Left ventricle myocardium superior (tissue), 1 donor: ENCODE measurements at regions not wholly inside any gene's neighbourhood (a gene's known extent, or its start where the extent isn't known, plus 50 kb on each side); places are given as distances from the start of the nearest gene placed in this dataset.

Source experiments
- ATAC-seq: fragments of 200-7000 bp; cut with Tn5 transposase; one replicate; pipeline ENCODE4 v1.9.1; 2020; ENCODE audit warnings: mild to moderate bottlenecking, moderate library complexity
- DNase-seq: peaks from one replicate; pipeline ENCODE4 v3.0.0-alpha.2; 2020
- intact Hi-C: fragments of 100-400 bp; cut with micrococcal nuclease; formaldehyde crosslinking; loops from one replicate; pipeline ENCODE4 v1.11.0; 2022
- donor health status: DM: no; HTN: yes; CAD: no; lungs with severe emphysema.

DNA sequence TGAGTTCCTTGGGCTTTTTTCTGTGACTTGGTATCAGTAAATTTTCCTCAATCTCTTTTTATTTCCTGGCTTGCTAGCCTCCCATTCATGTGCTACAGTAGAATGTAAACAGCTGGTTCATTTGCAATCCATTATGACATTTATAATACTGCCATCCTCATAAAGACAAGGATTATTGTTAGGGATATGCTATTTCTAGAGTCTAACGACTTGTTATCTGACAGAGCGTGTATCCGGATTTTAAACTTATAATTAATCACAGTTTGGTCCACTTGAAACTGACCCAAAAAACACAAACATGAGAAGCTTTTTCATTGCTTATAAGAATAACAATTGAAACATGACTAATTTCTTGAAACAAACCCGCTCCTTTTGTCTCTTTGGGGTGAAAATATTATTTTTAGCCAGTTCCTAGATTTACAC, 585.8 kb downstream of the TLE4 start:
- ATAC-seq (no peak), DNase-seq (no peak)
- intact Hi-C loops: no loop called here

DNA sequence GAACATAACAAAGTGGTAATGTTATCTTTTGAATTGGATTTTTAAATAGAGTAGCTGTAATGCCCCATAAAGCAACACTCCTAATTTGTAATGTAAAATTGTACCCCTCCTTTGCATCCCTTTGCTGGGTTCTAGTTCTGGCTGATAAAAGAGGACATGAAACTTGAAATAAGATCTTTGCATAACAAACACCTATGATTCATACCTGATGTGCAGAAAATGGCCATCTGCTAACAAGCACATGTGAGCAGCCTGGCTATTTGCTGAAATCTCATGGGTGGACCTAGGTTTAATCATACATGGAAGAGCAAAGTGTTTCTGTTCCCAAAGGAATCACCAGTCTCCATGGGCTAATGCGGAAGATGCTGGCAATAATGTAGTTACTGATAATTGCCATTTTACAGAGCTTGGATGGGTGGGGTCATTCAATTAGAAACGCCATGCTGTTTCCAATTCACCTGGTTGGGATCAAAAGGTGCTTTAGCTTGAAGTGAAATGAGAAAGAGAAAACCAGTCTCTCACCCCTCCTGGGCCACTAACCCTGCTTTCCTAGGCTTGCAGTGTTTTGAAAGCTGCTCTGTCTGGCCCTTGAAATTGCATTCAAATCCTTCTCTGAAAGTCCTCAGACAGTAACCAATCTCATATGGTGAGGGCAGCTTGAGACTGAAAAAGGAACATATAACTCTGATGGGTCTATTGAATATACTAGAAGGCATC, 585.1 kb downstream of the TLE4 start:
- intact Hi-C loops: no loop called here

DNA sequence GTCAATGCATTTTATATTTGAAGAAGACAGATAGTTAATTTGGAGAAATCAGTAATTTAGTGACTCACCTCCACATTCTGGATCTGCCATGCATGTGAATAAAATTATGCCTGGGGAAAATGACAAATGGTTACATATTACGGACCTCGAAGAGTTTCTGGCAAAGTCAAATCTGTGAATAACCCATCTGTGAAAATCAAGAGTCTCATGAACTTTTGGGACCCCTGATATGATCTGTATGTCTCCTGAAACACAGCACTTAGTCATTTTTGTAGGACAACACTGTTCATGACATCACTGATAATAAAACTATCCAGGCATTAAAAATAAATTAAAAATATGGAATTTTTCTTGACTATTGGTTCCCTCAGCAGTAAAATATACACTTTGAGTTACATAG, 584.5 kb downstream of the TLE4 start:
- ATAC-seq (no peak), DNase-seq (no peak)
- intact Hi-C loops: no loop called here

More for the DNA sequence above, 585.1 kb downstream of the TLE4 start:
- ATAC-seq: no peak
- no peak for DNase-seq

DNA sequence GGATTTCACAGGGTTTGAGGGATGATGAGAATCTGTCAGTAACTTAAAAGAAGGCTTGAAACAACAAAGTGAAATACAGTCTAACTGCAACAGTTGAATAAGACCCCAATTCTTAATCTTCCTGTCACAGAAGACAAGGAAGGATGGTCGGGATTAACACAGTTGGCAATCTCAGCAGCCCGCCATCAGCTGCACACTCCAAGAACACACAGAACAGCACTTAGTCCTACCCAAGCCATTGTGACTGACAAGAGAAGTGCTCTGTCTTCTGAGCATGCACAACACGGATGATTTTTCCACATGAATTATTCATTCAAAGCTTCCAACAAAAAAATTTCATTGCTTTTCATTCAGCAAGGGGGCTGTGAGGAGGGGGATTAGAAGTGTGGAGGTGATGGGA, 576.1 kb downstream of the TLE4 start:
- intact Hi-C loops: no loop called here
- DNase-seq (no peak), ATAC-seq (no peak)

DNA sequence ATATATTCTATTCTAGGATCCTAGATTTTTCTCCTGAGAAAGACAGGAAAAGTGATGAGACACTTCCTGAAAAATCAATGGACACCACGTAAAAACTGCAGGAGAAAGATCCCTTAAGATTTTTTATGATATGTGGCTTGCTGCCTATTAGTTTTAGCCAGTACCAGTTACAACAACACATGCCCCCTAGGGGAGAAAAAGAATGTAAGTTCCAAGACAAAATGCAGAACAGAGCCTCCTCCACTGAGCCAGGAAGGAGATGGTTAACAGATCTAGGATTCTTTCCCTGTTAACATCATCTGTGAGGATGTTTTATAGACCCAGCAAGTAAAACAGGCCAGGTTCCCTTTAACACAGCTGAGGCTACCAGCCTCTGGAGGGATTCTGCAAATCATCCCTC, 574.7 kb downstream of the TLE4 start:
- no peak for DNase-seq
- no peak for ATAC-seq
- intact Hi-C loops: no loop called here

DNA sequence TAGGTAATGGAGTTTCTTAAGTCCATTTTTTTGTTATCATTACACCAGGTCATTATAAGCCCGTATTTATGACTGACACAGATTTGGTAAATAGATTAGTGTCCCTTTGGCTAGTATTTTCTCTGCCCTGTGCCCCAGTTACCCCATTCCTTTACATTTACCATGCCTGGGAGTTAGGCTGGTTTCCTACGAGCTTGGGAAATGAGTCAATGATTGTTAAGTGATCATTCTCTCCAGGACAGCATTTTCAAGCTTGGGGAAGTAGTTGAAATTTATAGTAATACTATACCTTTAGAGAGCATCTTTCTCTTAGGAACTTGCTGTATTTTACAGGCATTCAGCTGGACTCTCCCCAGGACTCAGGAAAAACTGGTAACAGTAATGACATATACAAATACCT, 573.1 kb downstream of the TLE4 start:
- intact Hi-C loops: no loop called here
- ATAC-seq (no peak), DNase-seq (no peak)

DNA sequence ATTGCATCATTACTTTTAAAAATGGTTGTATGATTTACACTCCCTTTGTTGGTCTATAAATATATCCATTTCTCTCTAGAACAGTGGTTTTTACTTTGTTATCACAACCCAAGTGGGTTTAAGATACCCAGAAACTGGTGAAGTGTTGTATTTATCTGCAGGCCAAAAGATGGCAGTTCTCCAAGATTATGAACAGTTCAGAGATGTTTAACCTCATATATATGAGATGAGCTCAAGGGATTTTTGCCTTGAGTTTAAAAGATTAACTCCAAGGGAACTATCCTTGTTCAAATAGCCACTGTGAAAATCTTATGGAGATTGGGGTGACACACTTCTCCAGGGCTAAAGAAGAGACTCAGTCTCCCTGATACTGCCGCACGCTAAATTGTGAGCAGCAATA, 572.6 kb downstream of the TLE4 start:
- DNase-seq (no peak), ATAC-seq (no peak)
- intact Hi-C loops: no loop called here

DNA sequence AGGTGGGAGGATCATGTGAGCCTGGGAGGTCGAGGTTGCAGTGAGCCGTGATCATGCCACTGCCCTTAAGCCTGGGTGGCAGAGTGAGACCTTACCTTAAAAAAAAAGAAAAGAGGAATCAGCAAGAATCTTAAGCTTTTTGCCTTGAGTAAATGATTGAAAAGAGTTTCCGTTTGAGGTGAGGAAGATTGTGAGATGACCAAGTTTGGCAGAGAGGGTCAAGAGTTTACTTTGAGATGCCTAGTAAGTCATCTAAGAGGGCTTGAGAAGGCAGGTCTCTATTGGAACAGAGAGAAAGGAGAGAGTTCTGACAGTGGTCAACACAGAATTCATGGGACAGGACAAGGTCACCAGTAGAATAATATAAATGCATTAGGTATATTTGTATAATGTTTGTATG, 572.1 kb downstream of the TLE4 start:
- ATAC-seq: no peak
- DNase-seq: no peak
- intact Hi-C loops: no loop called here

DNA sequence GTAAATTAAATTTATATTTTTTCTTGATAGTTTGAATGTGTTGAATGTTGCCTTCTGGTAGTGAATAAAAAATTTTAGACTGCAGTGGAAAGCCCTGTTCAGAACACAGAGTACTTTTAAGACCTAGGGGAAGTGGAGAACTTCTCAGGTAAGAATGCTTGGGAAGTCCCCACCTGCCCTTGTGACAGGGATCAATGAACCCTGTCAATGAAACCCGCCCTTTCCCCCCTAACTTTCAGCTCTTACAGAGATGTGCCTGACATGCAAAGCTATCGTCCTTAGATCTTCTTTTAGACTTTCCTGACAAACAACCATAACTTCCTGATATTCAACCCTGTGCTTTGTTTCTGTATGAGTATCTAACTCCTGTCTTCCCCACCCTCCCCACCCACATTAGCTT, 562.7 kb downstream of the TLE4 start:
- intact Hi-C loops: no loop called here
- no peak for ATAC-seq
- DNase-seq: no peak

DNA sequence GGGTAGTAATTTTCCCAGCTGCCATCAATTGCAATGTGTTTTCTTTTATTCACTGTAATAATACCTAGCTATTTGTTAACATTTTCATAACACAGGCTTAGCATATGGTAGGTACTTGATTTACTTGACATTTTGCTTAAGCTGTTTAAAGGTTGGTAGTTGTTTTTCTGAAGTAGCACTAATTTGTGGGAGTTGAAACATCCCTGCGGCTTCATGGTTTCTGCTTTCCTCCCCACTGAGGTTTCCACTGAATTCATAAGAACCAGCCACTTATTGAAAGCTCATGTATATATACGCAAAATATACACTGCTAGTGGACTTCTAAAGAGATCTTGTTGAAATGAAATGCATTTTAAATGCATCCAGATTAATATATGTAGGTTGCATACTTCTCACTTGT, 559.9 kb downstream of the TLE4 start:
- DNase-seq (no peak), ATAC-seq (no peak)
- intact Hi-C loops: no loop called here

DNA sequence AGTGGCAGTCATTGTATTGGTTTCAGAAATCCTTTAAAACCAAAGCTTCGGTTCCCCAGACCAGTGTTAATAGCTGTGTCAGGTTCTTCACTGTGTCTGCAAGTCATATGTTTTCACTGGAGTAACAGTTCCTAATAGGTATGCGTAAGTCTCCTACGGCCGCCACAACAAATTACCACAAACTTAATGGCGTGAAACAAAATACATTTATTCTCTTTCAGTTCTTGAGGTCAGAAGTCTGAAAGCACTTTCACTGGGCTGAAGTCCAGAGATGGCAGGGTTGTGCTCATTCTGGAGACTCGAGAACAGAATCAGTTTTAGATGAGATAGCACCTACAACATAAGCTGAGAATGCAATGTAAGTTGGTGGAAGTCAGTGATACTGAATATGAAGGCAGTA, 556.2 kb downstream of the TLE4 start:
- no peak for DNase-seq
- no peak for ATAC-seq
- intact Hi-C loops: no loop called here

DNA sequence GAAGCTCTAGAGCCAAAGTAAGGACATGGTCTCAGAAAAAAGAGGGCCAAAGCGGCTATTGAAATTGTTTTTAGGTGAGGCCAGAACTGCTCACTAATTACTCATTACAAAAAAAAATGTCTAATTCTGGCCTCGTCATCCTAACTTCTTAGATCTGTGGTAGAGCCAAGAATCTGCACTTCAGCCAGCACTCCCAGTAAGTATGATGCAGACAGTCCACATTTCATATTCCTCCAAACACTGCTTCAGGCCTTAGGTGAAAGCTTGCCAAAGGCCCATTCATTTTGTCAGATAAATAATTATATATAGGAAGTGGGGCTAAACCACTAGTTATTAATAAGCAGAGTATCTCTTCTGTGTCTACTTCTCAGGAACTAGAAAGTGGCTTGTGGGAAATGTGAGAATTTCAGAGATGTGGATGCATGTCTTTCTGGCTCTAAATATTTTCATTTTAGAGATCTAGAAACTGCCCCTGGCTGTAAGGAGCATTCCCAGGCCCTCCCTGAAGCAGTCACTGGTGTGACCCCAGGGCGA, 554.0 kb downstream of the TLE4 start:
- DNase-seq (no peak), ATAC-seq (no peak)
- intact Hi-C loops: no loop called here

DNA sequence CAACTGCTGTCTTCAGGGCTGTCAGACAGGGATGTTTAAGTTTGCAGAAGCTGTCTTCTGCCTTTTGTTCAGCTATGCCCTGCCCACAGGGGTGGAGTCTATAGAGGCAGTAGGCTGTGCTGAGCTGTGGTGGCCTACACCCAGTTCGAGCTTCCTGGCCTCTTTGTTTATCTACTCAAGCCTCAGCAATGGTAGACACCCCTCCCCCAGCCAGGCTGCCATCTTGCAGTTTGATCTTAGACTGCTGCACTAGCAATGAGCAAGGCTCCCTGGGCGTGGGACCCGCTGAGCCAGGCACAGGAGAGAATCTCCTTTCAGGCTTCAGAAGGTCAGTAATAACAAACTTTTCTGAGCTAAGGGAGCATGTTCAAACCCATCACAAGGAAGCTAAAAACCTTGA, 545.3 kb downstream of the TLE4 start:
- DNase-seq (no peak), ATAC-seq (no peak)
- intact Hi-C loops: no loop called here

DNA sequence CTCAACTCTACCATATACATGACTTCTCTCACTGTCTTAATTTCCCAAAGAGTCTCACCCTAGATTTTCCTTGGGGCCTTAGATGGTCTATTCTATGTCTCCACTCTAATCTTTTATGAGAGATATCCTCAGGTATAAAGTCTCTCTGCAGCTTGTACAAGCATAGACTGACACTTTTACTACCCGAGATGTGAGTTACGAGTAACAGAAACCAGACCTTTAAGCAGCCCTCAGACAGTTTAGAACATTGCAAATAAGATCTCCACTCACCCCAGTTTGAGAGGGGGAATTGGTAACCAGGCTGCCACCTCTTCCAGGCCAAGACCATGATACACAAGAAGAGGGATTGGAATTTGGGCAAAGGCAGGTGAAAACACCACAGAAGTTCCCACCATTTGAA, 542.5 kb downstream of the TLE4 start:
- DNase-seq: no peak
- ATAC-seq: no peak
- intact Hi-C loops: no loop called here

DNA sequence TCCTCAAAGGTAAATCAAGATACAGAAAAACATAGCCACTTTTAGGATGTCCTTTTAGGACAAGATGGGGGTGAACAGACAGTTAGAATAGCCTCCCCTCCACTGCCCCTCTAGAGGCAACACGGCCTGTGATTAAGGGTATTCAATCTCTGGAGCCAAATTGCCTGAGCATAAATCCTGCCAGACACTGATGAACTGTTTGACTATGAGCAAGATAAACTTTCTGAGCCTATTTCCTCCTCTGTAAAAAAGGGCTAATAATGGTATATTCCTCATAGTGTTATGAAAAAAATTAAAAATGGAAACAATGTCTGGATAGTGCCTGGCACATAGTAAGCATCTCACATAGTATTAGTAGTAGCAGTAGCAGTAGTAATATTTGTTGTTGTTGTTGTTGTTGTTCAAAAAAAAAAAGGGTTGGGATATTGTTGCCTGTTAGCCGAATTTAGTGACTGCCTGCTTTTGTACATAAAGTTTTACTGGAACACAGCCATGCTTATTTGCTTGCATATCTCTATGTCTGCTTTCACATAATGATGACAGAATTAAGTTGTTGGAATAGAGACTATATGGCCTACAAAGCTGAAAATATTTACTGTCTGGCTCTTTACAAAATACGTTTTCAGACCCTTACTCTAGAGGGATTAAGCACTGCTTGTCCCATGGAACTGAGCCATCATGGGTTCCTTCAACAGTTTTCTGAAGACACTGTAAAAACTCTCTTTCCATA, 536.3 kb downstream of the TLE4 start:
- ATAC-seq: no peak
- intact Hi-C loops: no loop called here
- DNase-seq: no peak

DNA sequence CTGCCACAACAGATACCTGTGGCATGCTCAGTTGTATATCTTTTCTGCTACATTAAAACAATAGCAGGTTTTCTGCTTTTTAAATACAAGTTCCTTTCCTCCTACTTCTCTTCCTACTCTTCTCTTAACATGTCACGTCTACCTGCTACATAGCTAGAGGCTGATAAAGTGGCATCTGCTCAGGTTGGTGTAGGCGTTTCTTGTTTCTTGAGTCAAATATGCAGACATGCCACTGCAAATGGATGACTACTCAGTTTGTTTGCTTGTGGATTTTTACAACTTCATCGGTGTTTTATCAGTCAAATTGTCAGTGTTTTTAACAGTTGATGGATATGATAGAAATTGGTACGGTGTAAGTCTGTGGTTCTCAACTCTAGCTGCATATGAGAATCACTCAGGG, 525.7 kb downstream of the TLE4 start:
- no peak for DNase-seq
- intact Hi-C loops: no loop called here
- no peak for ATAC-seq

DNA sequence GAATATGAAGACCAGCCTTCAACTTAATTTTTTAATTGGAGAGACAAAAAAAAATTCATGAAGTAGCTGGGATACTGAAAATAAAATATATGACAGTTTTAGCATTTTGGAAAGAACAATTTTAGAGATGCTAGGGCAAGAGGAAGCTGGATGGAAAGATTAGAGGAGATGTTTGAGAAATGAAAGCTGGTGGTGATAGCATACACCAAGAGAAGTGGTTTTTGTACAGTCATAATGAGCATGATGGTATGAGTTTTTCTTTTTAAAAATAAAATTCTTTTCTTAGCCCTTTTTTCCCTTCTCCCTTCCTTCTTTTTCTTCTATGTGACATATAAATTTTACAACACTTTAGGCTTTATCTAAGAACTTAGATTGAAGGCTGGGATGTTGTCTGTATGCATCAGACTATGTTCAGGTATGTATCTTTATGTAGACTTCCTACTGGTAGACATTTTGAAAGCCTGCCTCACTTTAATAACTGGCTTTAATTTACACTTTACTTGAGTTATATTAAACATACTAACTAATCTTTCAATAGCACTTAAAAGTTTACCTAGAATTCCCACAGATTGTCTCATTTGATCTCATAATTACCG, 522.5 kb downstream of the TLE4 start:
- intact Hi-C loops: no loop called here
- no peak for DNase-seq
- ATAC-seq: no peak

DNA sequence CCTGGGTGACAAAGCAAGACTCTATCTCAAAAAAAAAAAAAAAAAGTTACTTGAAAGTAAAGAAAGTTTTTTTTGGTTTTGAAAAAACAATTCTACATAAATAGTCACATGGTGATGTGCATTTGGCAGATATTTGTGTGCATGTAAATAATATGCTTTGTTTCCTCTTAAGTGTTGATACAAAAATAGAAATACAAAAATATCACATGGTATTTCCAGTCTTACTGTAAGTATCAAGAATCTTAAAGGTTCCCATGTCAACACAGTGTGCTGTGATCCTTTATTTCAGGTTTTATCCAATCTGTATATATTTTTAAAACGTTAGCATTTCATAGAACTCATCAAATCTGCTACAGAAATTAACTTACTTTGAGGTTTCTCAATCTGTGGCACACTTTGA, 521.9 kb downstream of the TLE4 start:
- DNase-seq: no peak
- no peak for ATAC-seq
- intact Hi-C loops: no loop called here

DNA sequence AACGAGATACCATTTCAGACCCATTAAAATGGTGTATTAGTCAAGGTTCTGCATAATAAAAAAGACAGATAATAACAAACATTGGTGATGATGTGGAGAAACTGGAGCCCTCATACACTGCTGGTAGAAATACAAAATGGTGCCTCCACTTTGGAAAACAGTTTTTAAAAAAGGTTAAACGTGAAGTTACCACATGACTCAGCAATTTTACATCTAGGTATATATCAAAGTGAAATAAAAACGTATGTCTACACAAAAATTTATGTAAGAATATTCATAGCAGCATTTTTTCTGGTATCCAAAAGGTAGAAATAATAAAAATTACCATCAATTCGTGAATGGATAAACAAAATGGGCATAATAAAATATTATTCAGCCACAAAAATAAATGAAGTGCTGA, 519.8 kb downstream of the TLE4 start:
- intact Hi-C loops: no loop called here
- ATAC-seq: no peak
- DNase-seq: no peak

DNA sequence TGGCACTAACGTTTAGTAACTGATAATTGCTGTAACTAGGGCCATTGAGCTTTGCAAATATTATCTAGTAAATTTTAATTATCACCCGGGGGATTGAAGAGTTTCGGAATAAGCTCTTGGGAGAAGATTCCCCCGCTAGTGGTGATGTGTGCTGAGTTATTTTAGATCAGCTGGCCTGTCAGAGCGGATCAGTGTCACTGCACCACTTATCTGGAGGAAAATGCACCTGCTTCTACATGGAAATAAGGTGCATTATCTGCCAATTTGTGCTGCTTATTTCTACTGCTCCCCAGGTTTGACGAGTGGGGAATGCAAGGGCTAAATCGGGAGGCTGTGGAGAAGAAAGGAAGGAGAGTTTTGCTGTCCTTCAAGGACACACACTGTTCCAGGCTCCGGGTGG, 518.6 kb downstream of the TLE4 start:
- intact Hi-C loops: no loop called here
- ATAC-seq (no peak), DNase-seq (no peak)
